B cell (primary cell): ENCODE measurements at regions not wholly inside any gene's neighbourhood (a gene's known extent, or its start where the extent isn't known, plus 50 kb on each side); places are given as distances from the start of the nearest gene placed in this dataset.

Source experiments
- ATAC-seq: fragments of 200-7000 bp; cut with Tn5 transposase; one replicate; pipeline ENCODE4 v1.10.0; 2021; ENCODE audit warnings: low read depth, mild to moderate bottlenecking, moderate number of reproducible peaks, moderate library complexity
- CTCF ChIA-PET: fragments of 350-600 bp; sonication (Branson Sonifier 250); formaldehyde crosslinking; loops from one replicate; lab custom pipeline; 2021; ENCODE audit warnings: antibody characterized with exemption, inconsistent platforms; lab: Charles Lee
- POLR2A ChIA-PET: fragments of 350-600 bp; sonication (Branson Sonifier 250); formaldehyde crosslinking; loops from one replicate; lab custom pipeline; 2021; ENCODE audit warnings: antibody characterized with exemption; lab: Charles Lee
- DNase-seq: peaks from one replicate; pipeline ENCODE4 v3.0.0; 2013
- H2AFZ ChIP-seq: 2 replicates; pipeline ENCODE4 v1.6.1; 2012; ENCODE audit warnings: mild to moderate bottlenecking, low read depth, low read length; ENCODE audit not compliant: insufficient read depth, poor library complexity, severe bottlenecking
- H3K27ac ChIP-seq, 2 donors: 1 replicate in 1 of 2; 2 replicates in 1 of 2; pipeline ENCODE4 v1.5.1; 2012 to 2013; ENCODE audit warnings: low read length in 2 of 2, mild to moderate bottlenecking in 2 of 2, moderate library complexity in 1 of 2
- H3K27me3 ChIP-seq, 4 experiments: fragments of 200-600 bp in 1 of 4; sonication (generic) in 1 of 4; replicated peaks in 1 of 4; 1 replicate in 2 of 4; 2 replicates in 2 of 4; pipeline versions ENCODE4 v1.6.1 to v1.7.0; 2013 to 2016; ENCODE audit warnings: low read length in 3 of 4, mild to moderate bottlenecking in 2 of 4, mixed read lengths in 1 of 4, moderate library complexity in 1 of 4; ENCODE audit not compliant: insufficient read depth in 4 of 4, control insufficient read depth in 3 of 4; ENCODE audit errors: control extremely low read depth in 1 of 4
- H3K36me3 ChIP-seq, 2 experiments: replicated peaks in 1 of 2; 1 replicate in 1 of 2; 2 replicates in 1 of 2; pipeline versions ENCODE4 v1.6.1 to v1.7.1; 2013; ENCODE audit warnings: low read length in 1 of 2; ENCODE audit not compliant: insufficient read depth in 2 of 2, control insufficient read depth in 1 of 2; ENCODE audit errors: control extremely low read depth in 1 of 2, extremely low read depth in 1 of 2
- H3K4me1 ChIP-seq, 2 donors: fragments of 200-600 bp in 1 of 2; sonication (generic) in 1 of 2; 1 replicate in 1 of 2; 2 replicates in 1 of 2; pipeline versions ENCODE4 v1.5.1 to v1.6.1; 2013 to 2017; ENCODE audit warnings: low read length in 2 of 2; ENCODE audit not compliant: control insufficient read depth in 2 of 2, insufficient read depth in 2 of 2
- H3K4me2 ChIP-seq: replicated peaks from 2 replicates; pipeline ENCODE3; 2012; ENCODE audit warnings: mild to moderate bottlenecking, low read depth, low read length; ENCODE audit not compliant: poor library complexity, severe bottlenecking
- H3K4me3 ChIP-seq, 5 experiments: fragments of 200-600 bp in 1 of 5; sonication (generic) in 1 of 5; 1 replicate in 3 of 5; 2 replicates in 2 of 5; pipeline versions ENCODE4 v1.5.1 to v1.7.0; 2011 to 2016; ENCODE audit warnings: low read length in 4 of 5, mild to moderate bottlenecking in 4 of 5, low read depth in 2 of 5, control low read depth in 1 of 5, moderate library complexity in 1 of 5; ENCODE audit not compliant: insufficient read depth in 1 of 5; ENCODE audit errors: control extremely low read depth in 1 of 5, extremely low read depth in 1 of 5
- H3K79me2 ChIP-seq: fragments of 200-600 bp; sonication (generic); one replicate; pipeline ENCODE4 v1.6.0; 2016; ENCODE audit warnings: low read length; ENCODE audit not compliant: control insufficient read depth, insufficient read depth
- H3K9ac ChIP-seq: fragments of 200-600 bp; sonication (generic); 2 replicates; pipeline ENCODE4 v1.6.1; 2017; ENCODE audit warnings: mild to moderate bottlenecking, low read length, moderate library complexity
- H3K9me3 ChIP-seq, 3 donors: one replicate each; pipeline versions ENCODE4 v1.6.1 to v1.7.1; 2013; ENCODE audit warnings: low read length in 2 of 3; ENCODE audit not compliant: control insufficient read depth in 2 of 3, insufficient read depth in 1 of 3; ENCODE audit errors: control extremely low read depth in 1 of 3
- H4K20me1 ChIP-seq: 2 replicates; pipeline ENCODE4 v1.6.0; 2012; ENCODE audit warnings: mild to moderate bottlenecking, low read length; ENCODE audit not compliant: insufficient read depth, control insufficient read depth, poor library complexity, severe bottlenecking
- H3K27ac Mint-ChIP-seq: one replicate; pipeline ENCODE4 v1.8.0; 2021; ENCODE audit warnings: mixed read lengths
- H3K27me3 Mint-ChIP-seq: one replicate; pipeline ENCODE4 v1.8.0; 2021; ENCODE audit warnings: mixed read lengths
- H3K4me1 Mint-ChIP-seq: one replicate; pipeline ENCODE4 v1.8.0; 2021; ENCODE audit warnings: mixed read lengths
- H3K4me3 Mint-ChIP-seq: one replicate; pipeline ENCODE4 v1.8.0; 2021; ENCODE audit warnings: mixed read lengths
- H3K9me3 Mint-ChIP-seq: one replicate; pipeline ENCODE4 v1.8.0; 2022; ENCODE audit warnings: mixed read lengths; ENCODE audit not compliant: insufficient read depth
- EZH2 ChIP-seq: IDR thresholded peaks from 2 replicates; pipeline ENCODE4 v1.6.1; 2012; ENCODE audit warnings: borderline replicate concordance, low read depth, mild to moderate bottlenecking, moderate library complexity, low read length; ENCODE audit not compliant: insufficient read depth, poor library complexity, severe bottlenecking
- WGBS: methylation state at CpG from one replicate; pipeline ENCODE4 v1.1.5; 2013; ENCODE audit warnings: missing lambda C conversion rate; ENCODE audit not compliant: insufficient coverage; 5-methylcytosine and 5-hydroxymethylcytosine counted together
- intact Hi-C: fragments of 100-400 bp; cut with micrococcal nuclease; formaldehyde crosslinking; loops from one replicate; pipeline ENCODE4 v1.10.0; 2022
- TF ChIP-seq, protein P1 (sequence below): fragments of 200-600 bp; IDR thresholded peaks from one replicate; pipeline ENCODE4 v1.8.0; 2022; ENCODE audit warnings: antibody characterized with exemption, mild to moderate bottlenecking

- Histone ChIP-seq H3K4me3 (no peak overlapping the region), H2AFZ (no peak overlapping the region), H3K4me2 (no peak overlapping the region), H3K9me3 (peaks cover 0 to 4% (median 1%) of the 10 kb centered on the region in 3 donors), H3K9ac (no peak overlapping the region), H3K27me3 (no peaks in the 10 kb centered on the region), H3K79me2 (peaks cover 36% of the 10 kb centered on the region), H3K4me1 (no peaks in the 10 kb centered on the region), H4K20me1 (no peaks in the 10 kb centered on the region), H3K27ac (no peak overlapping the region), H3K36me3 (peaks cover 0 to 2% of the 10 kb centered on the region in 2 experiments)
- H3K9me3 Mint-ChIP-seq, result peaks cover 7% of the 10 kb centered on the region
- ChIA-PET CTCF (no interaction called here), POLR2A (no interaction called here)
- DNase-seq (no peak), ATAC-seq (no peak)
- no CpG with 5 or more reads among the region's 1 CpG for WGBS
- no peak overlapping the region for H3K27ac Mint-ChIP-seq
- no peak overlapping the region for H3K4me3 Mint-ChIP-seq
- no peaks in the 10 kb centered on the region for H3K27me3 Mint-ChIP-seq
- intact Hi-C loops, result no loop called here
- TF ChIP-seq, protein P1, sequence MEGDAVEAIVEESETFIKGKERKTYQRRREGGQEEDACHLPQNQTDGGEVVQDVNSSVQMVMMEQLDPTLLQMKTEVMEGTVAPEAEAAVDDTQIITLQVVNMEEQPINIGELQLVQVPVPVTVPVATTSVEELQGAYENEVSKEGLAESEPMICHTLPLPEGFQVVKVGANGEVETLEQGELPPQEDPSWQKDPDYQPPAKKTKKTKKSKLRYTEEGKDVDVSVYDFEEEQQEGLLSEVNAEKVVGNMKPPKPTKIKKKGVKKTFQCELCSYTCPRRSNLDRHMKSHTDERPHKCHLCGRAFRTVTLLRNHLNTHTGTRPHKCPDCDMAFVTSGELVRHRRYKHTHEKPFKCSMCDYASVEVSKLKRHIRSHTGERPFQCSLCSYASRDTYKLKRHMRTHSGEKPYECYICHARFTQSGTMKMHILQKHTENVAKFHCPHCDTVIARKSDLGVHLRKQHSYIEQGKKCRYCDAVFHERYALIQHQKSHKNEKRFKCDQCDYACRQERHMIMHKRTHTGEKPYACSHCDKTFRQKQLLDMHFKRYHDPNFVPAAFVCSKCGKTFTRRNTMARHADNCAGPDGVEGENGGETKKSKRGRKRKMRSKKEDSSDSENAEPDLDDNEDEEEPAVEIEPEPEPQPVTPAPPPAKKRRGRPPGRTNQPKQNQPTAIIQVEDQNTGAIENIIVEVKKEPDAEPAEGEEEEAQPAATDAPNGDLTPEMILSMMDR, result no peak
- TF ChIP-seq EZH2, result no peak
- H3K4me1 Mint-ChIP-seq, result peaks cover 5% of the 10 kb centered on the region
Measured at GRCh38 chr14:85943192-85943591, 413.2 kb downstream of the FLRT2 start.

DNA sequence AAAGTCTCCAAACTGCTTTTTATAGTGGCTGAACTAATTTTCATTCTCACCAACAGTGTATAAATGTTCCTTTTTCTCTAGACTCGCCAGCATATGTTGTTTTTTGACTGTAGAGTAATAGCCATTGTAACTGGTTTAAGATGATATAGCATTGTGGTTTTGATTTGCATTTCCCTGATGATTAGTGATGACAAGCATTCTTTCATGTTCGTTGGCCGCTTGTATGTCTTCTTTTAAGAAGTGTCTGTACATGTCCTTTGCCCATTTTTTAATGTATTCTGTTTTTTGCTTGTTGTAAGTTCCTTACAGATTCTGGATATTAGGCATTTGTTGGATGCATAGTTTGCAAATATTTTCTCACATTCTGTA is 404.9 kb downstream of the FLRT2 start:
- CTCF ChIA-PET, result no interaction called here
- Histone ChIP-seq H3K79me2 (peaks cover 17% of the 10 kb centered on the region), H3K4me1 (peaks cover 15 to 17% of the 10 kb centered on the region in 2 donors), H3K27ac (peak overlapping the region; percentile 76 to 77), H3K27me3 (no peaks in the 10 kb centered on the region), H3K36me3 (no peaks in the 10 kb centered on the region), H3K4me2 (peak overlapping the region; percentile 79), H3K9me3 (peaks cover 0 to 5% (median 1%) of the 10 kb centered on the region in 3 donors), H2AFZ (peak overlapping the region; percentile 96), H3K9ac (peak overlapping the region; percentile 90), H3K4me3 (peak overlapping the region; percentile 65 to 100 (median 87)), H4K20me1 (no peaks in the 10 kb centered on the region)
- ATAC-seq, result peak; percentile 28
- TF ChIP-seq, protein P1, result no peak
- TF ChIP-seq EZH2, result no peak
- Mint-ChIP-seq H3K27ac (peak overlapping the region; percentile 83), H3K4me1 (peaks cover 35% of the 10 kb centered on the region), H3K9me3 (peaks cover 7% of the 10 kb centered on the region), H3K4me3 (peak overlapping the region; percentile 93), H3K27me3 (no peaks in the 10 kb centered on the region)
- intact Hi-C loops, result no loop called here
- POLR2A ChIA-PET, result no interaction called here
- no peak for DNase-seq
- WGBS, result 0% methylated on average over 2 of the region's 3 CpGs
